SJSA1 (cell line): ENCODE measurements at regions not wholly inside any gene's neighbourhood (a gene's known extent, or its start where the extent isn't known, plus 50 kb on each side); places are given as distances from the start of the nearest gene placed in this dataset.

Experiments used
- DNase-seq, 2 experiments: peaks; one replicate each; pipeline ENCODE4 v3.0.0-alpha.2; 2015 to 2020; ENCODE audit warnings: low spot score in 2 of 2, low read depth in 1 of 2
- H3K27ac ChIP-seq: fragments of 250-450 bp; sonication (Bioruptor Pico); 2 replicates; pipeline ENCODE4 v1.5.1; 2020; ENCODE audit warnings: mild to moderate bottlenecking, moderate library complexity
- H3K27me3 ChIP-seq: fragments of 250-450 bp; sonication (Bioruptor Pico); replicated peaks from 2 replicates; pipeline ENCODE4 v1.5.1; 2020; ENCODE audit warnings: mild to moderate bottlenecking, moderate library complexity
- H3K36me3 ChIP-seq: fragments of 250-450 bp; sonication (Bioruptor Pico); 2 replicates; pipeline ENCODE4 v1.5.1; 2020; ENCODE audit warnings: mild to moderate bottlenecking
- H3K4me1 ChIP-seq: fragments of 250-450 bp; sonication (Bioruptor Pico); replicated peaks from 2 replicates; pipeline ENCODE4 v1.6.1; 2021; ENCODE audit warnings: mild to moderate bottlenecking
- H3K4me3 ChIP-seq: fragments of 250-450 bp; sonication (Bioruptor Pico); 2 replicates; pipeline ENCODE4 v1.5.1; 2020; ENCODE audit warnings: mild to moderate bottlenecking
- H3K9me3 ChIP-seq: fragments of 250-450 bp; sonication (Bioruptor Pico); replicated peaks from 2 replicates; pipeline ENCODE4 v1.5.1; 2020; ENCODE audit warnings: mild to moderate bottlenecking

DNA sequence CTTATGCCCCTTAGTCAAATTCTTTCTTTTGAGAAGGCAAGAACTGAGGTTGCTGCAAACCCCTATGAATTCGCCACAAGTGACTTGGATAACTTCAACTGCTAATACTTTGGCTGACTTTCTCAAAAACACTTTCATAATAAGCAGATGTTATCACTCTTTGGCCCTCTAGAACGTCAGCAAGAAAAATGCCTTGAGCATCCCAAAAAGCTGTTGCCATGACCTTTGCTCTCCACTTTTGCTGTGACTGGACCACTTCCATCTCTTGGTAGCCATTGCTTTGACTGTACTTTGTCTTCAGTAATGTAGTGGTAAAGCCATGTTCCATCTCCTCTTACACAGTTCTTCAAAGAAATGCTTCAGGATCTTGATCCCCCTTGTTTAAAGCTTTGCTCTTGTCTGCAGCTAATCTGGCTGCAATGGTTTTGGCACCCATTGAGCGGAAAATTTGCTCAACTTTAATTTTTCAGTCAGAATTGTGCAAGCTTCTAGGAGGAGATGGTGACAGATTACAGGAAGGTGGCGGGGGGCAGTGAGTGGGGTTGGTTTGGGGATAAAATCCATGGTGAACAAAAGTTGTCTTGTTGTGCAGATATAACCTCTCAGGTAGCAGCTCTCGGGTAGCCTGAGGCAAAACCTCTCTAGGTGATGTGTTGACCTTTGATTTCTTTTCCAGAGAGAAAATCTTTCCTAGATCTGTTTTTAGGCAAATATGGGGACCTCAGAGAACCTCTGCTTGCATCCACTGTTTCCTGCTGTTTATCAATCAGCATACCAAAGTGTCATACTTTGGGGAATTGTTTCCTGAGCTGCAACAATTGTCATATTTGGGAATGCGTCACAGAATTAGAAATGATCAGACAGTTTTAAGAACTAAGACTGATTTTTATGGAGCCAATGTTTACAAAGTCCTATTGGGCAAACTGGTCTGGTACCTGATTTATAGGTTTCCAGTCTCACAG lies 83.6 kb downstream of the CCR1 start:
- no peak for DNase-seq
- Histone ChIP-seq H3K36me3 (no peaks in the 10 kb centered on the region), H3K27ac (no peak overlapping the region)

DNA sequence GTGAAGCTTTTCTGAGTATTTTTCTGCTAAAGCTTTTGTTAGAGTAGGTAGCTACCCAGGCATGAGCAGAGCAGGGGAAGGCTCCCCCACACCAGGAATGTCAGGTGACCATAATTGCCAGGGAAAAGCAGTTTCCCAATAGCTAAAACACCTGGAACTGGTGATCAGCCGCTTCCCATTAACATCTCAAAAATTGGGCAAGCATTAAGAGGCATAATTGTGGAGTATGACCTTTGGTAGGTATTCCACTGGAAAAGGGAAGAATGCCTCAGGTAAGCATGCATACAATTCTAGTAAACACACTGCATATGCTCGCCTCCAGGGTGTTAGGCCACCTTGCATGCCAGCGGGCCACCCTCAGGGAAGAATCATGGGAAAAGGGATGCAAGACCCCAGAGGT lies 84.5 kb downstream of the CCR1 start:
- Histone ChIP-seq H3K9me3 (no peaks in the 10 kb centered on the region), H3K27ac (no peak overlapping the region), H3K4me3 (no peak overlapping the region), H3K27me3 (no peaks in the 10 kb centered on the region), H3K4me1 (peaks cover 21% of the 10 kb centered on the region), H3K36me3 (no peaks in the 10 kb centered on the region)
- DNase-seq = no peak

More for the DNA sequence above, 83.6 kb downstream of the CCR1 start:
- H3K27me3 ChIP-seq = no peaks in the 10 kb centered on the region
- H3K4me3 ChIP-seq = no peak overlapping the region
- no peaks in the 10 kb centered on the region for H3K9me3 ChIP-seq
- H3K4me1 ChIP-seq = peaks cover 21% of the 10 kb centered on the region

DNA sequence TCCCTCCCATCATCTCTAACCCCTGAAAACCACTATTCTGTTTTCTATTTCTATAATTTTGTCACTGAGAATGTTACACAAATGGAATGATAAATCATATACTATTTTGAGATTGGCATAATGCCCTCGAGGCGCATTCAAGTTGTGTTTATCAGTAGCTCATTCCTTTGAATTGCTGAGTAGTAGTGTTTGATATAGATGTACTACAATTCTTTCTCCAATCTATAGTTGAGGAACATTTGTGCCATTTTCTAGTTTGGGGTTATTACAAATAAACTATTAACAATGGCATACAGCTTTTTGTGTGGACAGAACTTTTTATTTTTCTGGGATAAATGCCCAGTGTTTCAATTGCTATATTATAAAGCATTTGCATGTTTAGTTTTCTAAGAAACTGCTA lies 86.0 kb downstream of the CCR1 start:
- Histone ChIP-seq H3K36me3 (no peaks in the 10 kb centered on the region), H3K9me3 (no peaks in the 10 kb centered on the region), H3K4me1 (peaks cover 7% of the 10 kb centered on the region), H3K27ac (no peak overlapping the region), H3K27me3 (no peaks in the 10 kb centered on the region), H3K4me3 (no peak overlapping the region)
- DNase-seq = no peak

DNA sequence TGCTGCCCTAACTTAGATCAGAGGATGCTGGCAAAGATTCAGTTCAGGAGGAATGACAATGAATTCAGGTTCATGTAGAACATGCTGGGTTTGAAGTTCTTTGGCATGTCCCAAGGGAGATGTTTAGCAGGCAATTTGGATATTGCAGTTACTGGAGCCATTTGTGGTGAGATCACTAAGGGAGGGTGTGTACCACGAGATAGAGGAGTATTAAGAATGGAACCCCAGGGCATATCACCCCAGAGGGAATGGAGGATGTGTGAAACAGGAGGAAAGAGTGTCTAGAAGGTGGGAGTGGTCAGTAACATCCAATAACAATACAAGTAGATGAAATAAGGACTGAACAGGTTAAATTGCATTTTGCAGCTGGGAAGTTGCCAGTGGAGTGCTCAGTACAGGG lies 87.1 kb downstream of the CCR1 start:
- H3K9me3 ChIP-seq = no peaks in the 10 kb centered on the region
- DNase-seq = no peak
- H3K4me1 ChIP-seq = peaks cover 11% of the 10 kb centered on the region
- no peak overlapping the region for H3K27ac ChIP-seq
- H3K4me3 ChIP-seq = no peak overlapping the region
- no peaks in the 10 kb centered on the region for H3K27me3 ChIP-seq
- no peaks in the 10 kb centered on the region for H3K36me3 ChIP-seq

DNA sequence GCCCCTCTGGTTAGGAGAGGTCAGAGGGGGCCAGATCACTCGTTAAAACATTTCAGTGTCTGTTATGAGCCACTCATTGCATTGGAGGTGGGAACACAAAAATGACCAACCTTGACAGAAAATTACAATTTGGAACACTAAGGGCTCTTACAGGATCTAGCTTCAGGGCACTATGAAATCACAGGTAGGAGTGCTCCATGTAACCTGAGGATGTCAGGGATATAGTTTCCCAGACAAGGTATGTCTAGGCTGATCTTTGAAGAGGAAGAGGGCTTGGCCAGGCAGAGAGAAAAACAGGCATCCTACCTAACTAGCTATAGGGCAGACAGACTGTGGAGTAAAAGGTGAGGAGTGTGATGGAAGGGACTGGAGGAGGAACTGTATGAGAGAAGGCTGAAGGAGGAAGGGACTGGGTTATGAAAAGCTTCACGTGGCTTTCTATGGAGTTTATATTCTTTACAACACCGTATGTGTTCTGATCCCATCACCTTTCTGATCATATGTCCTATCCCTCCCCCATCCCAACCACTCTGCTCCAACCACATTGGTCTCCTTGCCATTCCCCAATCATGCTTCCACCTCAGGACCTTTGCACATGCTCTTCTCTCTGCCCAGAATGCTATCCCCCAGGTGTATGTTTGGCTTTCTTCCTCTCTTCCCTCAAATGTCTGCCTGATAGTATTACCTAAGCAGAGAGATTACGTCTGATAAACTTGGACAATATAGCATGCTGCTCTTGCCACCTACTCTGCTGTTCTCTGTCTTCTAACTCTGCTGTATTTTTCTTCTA lies 88.2 kb downstream of the CCR1 start:
- DNase-seq = no peak
- H3K4me3 ChIP-seq = no peak overlapping the region
- H3K9me3 ChIP-seq = no peaks in the 10 kb centered on the region
- no peaks in the 10 kb centered on the region for H3K27me3 ChIP-seq
- no peak overlapping the region for H3K27ac ChIP-seq
- no peaks in the 10 kb centered on the region for H3K36me3 ChIP-seq
- H3K4me1 ChIP-seq = peaks cover 21% of the 10 kb centered on the region

DNA sequence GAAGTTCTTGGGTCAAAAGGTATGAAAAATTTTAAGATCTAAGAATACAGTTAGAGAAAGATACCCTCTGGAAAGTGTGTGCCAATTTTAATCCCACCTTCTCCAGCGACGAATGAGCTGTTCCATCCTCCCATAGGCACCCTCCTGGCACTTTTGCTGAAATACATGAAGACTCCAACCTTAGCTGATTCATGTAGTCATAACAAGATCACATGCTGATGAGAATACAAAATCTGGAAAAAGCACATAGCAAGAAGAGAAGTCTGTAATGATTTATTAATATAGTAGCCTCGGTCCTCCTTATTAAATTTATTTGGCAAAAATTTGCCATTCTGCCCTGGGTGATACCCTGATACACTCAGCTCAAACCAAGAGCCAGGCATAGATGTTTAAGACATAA lies 88.9 kb downstream of the CCR1 start:
- peaks cover 27% of the 10 kb centered on the region for H3K4me1 ChIP-seq
- no peak overlapping the region for H3K27ac ChIP-seq
- H3K4me3 ChIP-seq = no peak overlapping the region
- H3K9me3 ChIP-seq = no peaks in the 10 kb centered on the region
- no peak for DNase-seq
- no peaks in the 10 kb centered on the region for H3K36me3 ChIP-seq
- no peaks in the 10 kb centered on the region for H3K27me3 ChIP-seq

DNA sequence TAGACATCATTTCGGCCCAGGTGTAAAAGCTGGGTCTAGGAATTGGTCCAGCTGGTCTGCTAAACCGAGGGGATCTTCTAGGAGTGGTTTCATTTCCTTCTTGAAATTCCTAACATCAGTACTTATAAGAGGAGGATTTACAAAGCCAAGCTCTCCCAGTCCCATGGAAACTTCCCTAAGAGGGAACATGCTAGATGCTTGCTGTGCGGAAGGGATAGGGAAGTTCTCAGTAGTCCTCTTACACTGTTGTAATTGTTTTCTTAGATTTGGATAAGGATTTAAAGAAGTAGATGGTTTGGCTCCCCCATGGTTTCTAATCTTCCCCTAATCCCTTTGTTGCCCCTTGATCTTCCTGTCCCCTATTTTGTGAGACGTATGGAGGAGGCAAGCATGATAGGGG lies 89.7 kb upstream of the XCR1 start:
- DNase-seq = no peak

DNA sequence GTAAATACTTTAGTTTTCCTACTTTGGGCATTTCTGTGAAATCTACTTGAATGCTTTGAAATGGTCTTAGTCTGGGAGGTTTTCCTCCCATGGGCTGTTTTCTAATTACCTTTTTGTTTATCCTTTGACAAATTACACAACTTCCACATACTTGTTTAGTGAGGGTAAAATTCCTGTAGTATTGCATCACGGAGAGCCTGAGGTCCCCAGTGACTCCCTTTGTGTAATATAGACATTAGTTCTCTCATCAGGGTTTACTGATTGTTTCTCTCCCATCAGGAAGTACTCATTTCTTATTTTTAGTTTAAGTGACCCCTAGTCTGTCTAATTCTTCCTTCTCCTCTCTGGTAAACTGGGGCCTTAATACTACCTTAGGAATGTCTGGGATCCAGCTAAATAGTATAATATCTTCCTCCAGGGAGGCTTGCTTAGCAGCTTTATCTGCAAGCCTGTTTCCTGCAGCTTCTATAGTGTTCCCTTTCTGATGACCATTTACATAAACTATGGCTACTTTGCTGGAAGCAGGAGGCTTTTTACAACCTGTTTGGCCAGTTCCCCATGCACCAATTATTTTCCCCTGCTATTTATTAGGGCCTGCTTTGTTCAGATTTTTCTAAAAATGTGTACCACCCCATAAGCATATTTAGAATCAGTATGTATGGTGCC lies 87.2 kb upstream of the XCR1 start:
- peak; percentile 51 to 89 for DNase-seq
- Histone ChIP-seq H3K4me1 (peaks cover 70% of the 10 kb centered on the region), H3K4me3 (no peak overlapping the region), H3K27ac (peak overlapping the region; percentile 94), H3K9me3 (no peaks in the 10 kb centered on the region), H3K27me3 (no peaks in the 10 kb centered on the region), H3K36me3 (no peaks in the 10 kb centered on the region)

More for the DNA sequence above, 89.7 kb upstream of the XCR1 start:
- Histone ChIP-seq H3K36me3 (no peaks in the 10 kb centered on the region), H3K9me3 (no peaks in the 10 kb centered on the region), H3K4me1 (peaks cover 45% of the 10 kb centered on the region), H3K27me3 (no peaks in the 10 kb centered on the region), H3K4me3 (no peak overlapping the region), H3K27ac (no peak overlapping the region)

DNA sequence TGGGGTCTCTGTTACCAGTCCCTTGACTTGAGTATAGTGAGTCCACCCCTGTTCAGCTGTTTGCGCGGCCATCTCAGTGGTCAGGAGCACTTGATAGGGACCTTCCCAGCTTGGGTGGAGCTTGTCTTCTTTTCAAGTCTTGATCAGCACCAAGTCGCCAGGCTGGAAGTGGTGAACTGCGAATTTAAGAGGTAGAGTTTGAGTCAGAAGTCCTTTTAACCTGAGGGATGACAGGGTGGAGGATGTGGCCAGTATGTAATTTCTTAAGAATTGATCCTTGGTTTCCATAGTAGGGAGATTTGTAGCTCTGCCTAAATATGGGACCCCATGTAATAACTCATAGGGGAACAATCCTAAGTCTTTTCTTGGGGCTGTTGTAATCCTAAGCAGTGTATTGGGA lies 86.3 kb upstream of the XCR1 start:
- DNase-seq = no peak
- no peak overlapping the region for H3K4me3 ChIP-seq
- H3K4me1 ChIP-seq = peaks cover 79% of the 10 kb centered on the region
- H3K9me3 ChIP-seq = no peaks in the 10 kb centered on the region
- no peaks in the 10 kb centered on the region for H3K36me3 ChIP-seq
- H3K27me3 ChIP-seq = no peaks in the 10 kb centered on the region
- H3K27ac ChIP-seq = peak overlapping the region; percentile 94

DNA sequence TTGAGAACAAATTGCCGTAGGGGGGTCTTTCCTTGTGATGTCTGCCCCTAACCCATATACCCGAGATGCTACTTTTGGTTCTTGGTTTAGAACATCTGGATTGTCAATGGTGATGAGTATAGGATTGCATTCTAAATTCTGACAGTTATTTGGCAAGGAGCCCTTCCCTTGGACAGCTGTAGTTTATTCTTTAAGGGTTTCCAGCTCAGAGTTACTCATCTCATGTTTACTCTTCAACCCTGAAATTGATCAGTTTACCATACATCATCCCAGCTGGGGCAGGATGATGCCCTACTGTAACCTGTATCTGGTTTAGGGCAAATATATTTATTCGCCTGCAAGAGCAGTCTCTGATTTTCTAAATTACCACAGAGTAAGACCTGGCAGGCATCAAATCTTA lies 85.7 kb upstream of the XCR1 start:
- Histone ChIP-seq H3K27me3 (no peaks in the 10 kb centered on the region), H3K4me1 (peaks cover 85% of the 10 kb centered on the region), H3K4me3 (no peak overlapping the region), H3K9me3 (no peaks in the 10 kb centered on the region), H3K36me3 (no peaks in the 10 kb centered on the region), H3K27ac (peak overlapping the region; percentile 94)
- no peak for DNase-seq

DNA sequence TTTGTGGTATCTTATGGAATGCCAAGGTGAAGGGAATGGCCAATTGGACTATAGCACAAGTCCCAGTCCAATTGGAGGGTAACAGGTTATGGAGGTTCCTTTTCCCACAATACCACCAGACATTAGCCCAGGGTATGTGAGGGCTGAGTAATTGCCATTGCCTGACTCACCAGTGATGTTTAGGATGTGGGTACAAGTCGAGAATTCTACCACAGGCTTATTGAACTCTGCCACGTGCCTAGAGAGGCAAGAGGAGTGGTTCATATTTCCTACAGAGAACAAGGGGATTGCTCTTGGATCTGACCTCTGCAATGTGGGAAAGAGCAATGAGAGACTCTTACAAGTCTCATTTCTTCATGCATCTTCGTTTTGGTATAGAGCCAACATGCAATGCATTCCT lies 85.0 kb upstream of the XCR1 start:
- Histone ChIP-seq H3K9me3 (no peaks in the 10 kb centered on the region), H3K4me3 (no peak overlapping the region), H3K36me3 (no peaks in the 10 kb centered on the region), H3K27me3 (no peaks in the 10 kb centered on the region), H3K27ac (peak overlapping the region; percentile 51), H3K4me1 (peaks cover 90% of the 10 kb centered on the region)
- DNase-seq = peak in 1 of 2 experiments; percentile 51

DNA sequence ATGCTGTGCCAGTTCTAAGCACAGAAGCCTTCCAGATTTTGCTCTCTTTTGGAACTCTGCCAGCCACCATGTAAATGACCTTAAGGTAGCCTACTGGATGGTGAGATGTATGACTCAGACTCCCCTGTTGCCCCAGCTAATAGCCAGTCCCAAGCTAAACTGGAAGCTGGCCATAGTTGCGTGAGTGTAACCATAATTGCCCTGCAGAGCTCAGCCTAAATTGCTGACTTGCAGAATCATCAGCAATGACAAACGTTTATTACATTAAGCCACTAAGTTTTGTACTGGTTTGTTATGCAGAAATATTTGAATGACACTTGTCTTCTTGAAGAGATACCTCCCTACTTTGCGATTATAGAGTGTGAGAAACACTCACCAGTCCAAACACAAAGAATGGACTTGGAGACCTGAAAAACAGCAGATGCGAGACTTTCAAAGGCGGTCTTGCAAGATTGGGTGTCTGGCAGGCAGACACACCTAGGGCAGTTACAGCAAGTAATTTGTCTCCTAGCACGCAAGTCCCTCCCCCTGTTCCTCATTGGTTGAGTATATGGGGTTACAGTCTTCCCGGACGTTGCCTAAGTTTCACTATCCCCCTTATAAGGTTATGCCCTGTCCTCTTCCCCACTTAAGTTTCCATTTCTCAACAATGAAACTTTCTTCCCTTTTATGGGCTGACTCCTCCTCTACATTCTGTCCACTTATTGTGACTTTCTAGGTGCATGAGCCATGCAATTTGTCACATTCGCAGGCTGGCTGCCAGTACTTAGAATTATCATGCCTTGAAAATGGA lies 83.6 kb upstream of the XCR1 start:
- Histone ChIP-seq H3K4me3 (no peak overlapping the region), H3K4me1 (peaks cover 83% of the 10 kb centered on the region), H3K36me3 (no peaks in the 10 kb centered on the region), H3K27ac (peak overlapping the region; percentile 51), H3K9me3 (no peaks in the 10 kb centered on the region), H3K27me3 (no peaks in the 10 kb centered on the region)
- peak; percentile 71 to 77 for DNase-seq

DNA sequence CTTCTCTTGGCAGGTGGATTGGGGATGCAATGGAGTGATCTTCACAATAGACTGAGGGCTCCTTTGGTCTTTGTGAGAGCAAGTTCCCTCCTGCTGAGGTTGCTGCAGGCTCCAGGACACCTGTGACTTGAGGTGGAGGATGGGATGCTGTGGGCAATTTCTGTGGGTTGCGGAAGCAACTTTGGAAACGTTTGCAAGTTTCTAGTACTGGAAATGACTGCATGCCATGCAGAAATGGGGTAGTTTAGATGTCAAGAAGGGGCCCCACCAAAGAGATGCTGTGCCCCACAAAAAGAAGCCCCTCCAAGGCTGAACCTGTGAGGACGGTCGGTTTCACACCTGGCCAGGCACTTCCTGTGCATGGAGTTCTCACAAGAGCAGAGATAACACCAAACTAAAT lies 80.4 kb upstream of the XCR1 start:
- Histone ChIP-seq H3K27me3 (no peaks in the 10 kb centered on the region), H3K4me1 (peaks cover 53% of the 10 kb centered on the region), H3K4me3 (no peak overlapping the region), H3K9me3 (no peaks in the 10 kb centered on the region), H3K27ac (peak overlapping the region; percentile 35), H3K36me3 (no peaks in the 10 kb centered on the region)
- no peak for DNase-seq
